H9 (cell line): ENCODE measurements at regions not wholly inside any gene's neighbourhood (a gene's known extent, or its start where the extent isn't known, plus 50 kb on each side); places are given as distances from the start of the nearest gene placed in this dataset.

Experiments used
- DNase-seq: peaks from one replicate; pipeline ENCODE4 v3.0.0-alpha.2; 2017
- H2AFZ ChIP-seq: one replicate; pipeline ENCODE4 v1.6.1; 2013; ENCODE audit warnings: mild to moderate bottlenecking, low read length, control low read depth, moderate library complexity
- H2AK5ac ChIP-seq: 2 replicates; pipeline ENCODE4 v1.6.1; 2013; ENCODE audit warnings: low read length, control low read depth, mixed read lengths; ENCODE audit not compliant: insufficient read length
- H2BK120ac ChIP-seq: one replicate; pipeline ENCODE4 v1.6.1; 2013; ENCODE audit warnings: low read depth, mild to moderate bottlenecking, low read length, control low read depth, inconsistent platforms; ENCODE audit not compliant: poor library complexity, severe bottlenecking
- H2BK12ac ChIP-seq: 2 replicates; pipeline ENCODE4 v1.6.1; 2013; ENCODE audit warnings: low read length, control low read depth, mixed read lengths, low read depth; ENCODE audit not compliant: insufficient read length
- H2BK15ac ChIP-seq: 2 replicates; pipeline ENCODE4 v1.6.1; 2013; ENCODE audit warnings: low read depth, low read length, control low read depth
- H2BK20ac ChIP-seq: one replicate; pipeline ENCODE4 v1.6.1; 2013; ENCODE audit warnings: low read depth, mild to moderate bottlenecking, low read length, control low read depth, inconsistent platforms; ENCODE audit not compliant: poor library complexity, severe bottlenecking
- H2BK5ac ChIP-seq: 2 replicates; pipeline ENCODE4 v1.6.1; 2013; ENCODE audit warnings: low read length, control low read depth, mixed read lengths; ENCODE audit not compliant: insufficient read length
- H3K14ac ChIP-seq: 2 replicates; pipeline ENCODE4 v1.6.1; 2013; ENCODE audit warnings: low read length, control low read depth; ENCODE audit not compliant: insufficient read depth
- H3K18ac ChIP-seq: 2 replicates; pipeline ENCODE4 v1.6.1; 2013; ENCODE audit warnings: low read depth, mild to moderate bottlenecking, mixed read lengths, low read length, control low read depth; ENCODE audit not compliant: insufficient read length
- H3K23ac ChIP-seq: 2 replicates; pipeline ENCODE4 v1.6.1; 2013; ENCODE audit warnings: low read length, control low read depth, mixed read lengths, low read depth; ENCODE audit not compliant: insufficient read length
- H3K23me2 ChIP-seq: 2 replicates; pipeline ENCODE4 v1.6.1; 2013; ENCODE audit warnings: low read depth, mild to moderate bottlenecking, mixed read lengths, low read length, control low read depth; ENCODE audit not compliant: insufficient read length, poor library complexity, severe bottlenecking
- H3K27ac ChIP-seq: 2 replicates; pipeline ENCODE4 v1.5.1; 2013; ENCODE audit warnings: low read length, control low read depth, mixed read lengths, low read depth; ENCODE audit not compliant: insufficient read length
- H3K27me3 ChIP-seq: 2 replicates; pipeline ENCODE4 v1.6.1; 2013; ENCODE audit warnings: low read length, control low read depth, inconsistent platforms; ENCODE audit not compliant: insufficient read depth
- H3K4ac ChIP-seq: 2 replicates; pipeline ENCODE4 v1.6.1; 2013; ENCODE audit warnings: low read depth, mild to moderate bottlenecking, control low read depth, inconsistent platforms, low read length, moderate library complexity
- H3K4me1 ChIP-seq: 2 replicates; pipeline ENCODE4 v1.6.1; 2013; ENCODE audit warnings: low read length, control low read depth, inconsistent platforms; ENCODE audit not compliant: insufficient read depth
- H3K4me2 ChIP-seq: 2 replicates; pipeline ENCODE4 v1.6.1; 2013; ENCODE audit warnings: low read length, control low read depth, mixed read lengths; ENCODE audit not compliant: insufficient read length, insufficient read depth
- H3K56ac ChIP-seq: 2 replicates; pipeline ENCODE4 v1.6.1; 2013; ENCODE audit warnings: low read depth, mild to moderate bottlenecking, mixed read lengths, low read length, control low read depth; ENCODE audit not compliant: insufficient read length
- H3K79me1 ChIP-seq: 2 replicates; pipeline ENCODE4 v1.6.1; 2013; ENCODE audit warnings: low read depth, mild to moderate bottlenecking, moderate library complexity, low read length, control low read depth, inconsistent platforms; ENCODE audit not compliant: insufficient read depth, poor library complexity, severe bottlenecking
- H3K79me2 ChIP-seq: 2 replicates; pipeline ENCODE4 v1.6.1; 2013; ENCODE audit warnings: low read length, control low read depth, inconsistent platforms; ENCODE audit not compliant: insufficient read depth
- H3K9ac ChIP-seq: 2 replicates; pipeline ENCODE4 v1.6.1; 2013; ENCODE audit warnings: low read length, control low read depth, mixed read lengths; ENCODE audit not compliant: insufficient read length; ENCODE audit errors: extremely low read depth
- H3K9me3 ChIP-seq: one replicate; pipeline ENCODE4 v1.6.1; 2013; ENCODE audit warnings: low read depth, low read length, inconsistent platforms; ENCODE audit not compliant: control insufficient read depth
- H3T11ph ChIP-seq: one replicate; pipeline ENCODE4 v1.6.1; 2013; ENCODE audit warnings: mild to moderate bottlenecking, low read length, control low read depth, inconsistent platforms
- H4K20me1 ChIP-seq: one replicate; pipeline ENCODE4 v1.6.1; 2013; ENCODE audit not compliant: control insufficient read depth, insufficient read length, insufficient read depth
- H4K5ac ChIP-seq: 2 replicates; pipeline ENCODE4 v1.6.1; 2013; ENCODE audit warnings: low read depth, mild to moderate bottlenecking, mixed read lengths, low read length, control low read depth; ENCODE audit not compliant: insufficient read length
- H4K8ac ChIP-seq: replicated peaks from 2 replicates; pipeline ENCODE4 v1.6.1; 2013; ENCODE audit warnings: low read length, control low read depth, mixed read lengths, low read depth; ENCODE audit not compliant: insufficient read length
- H4K91ac ChIP-seq: 2 replicates; pipeline ENCODE4 v1.6.1; 2013; ENCODE audit warnings: low read depth, mild to moderate bottlenecking, moderate library complexity, mixed read lengths, low read length, control low read depth; ENCODE audit not compliant: insufficient read length
- H3K27ac Mint-ChIP-seq, 3 experiments: 2 replicates in 2 of 3; 3 replicates in 1 of 3; pipeline ENCODE4 v1.8.0; 2020 to 2021; ENCODE audit warnings: mixed read lengths in 3 of 3, mild to moderate bottlenecking in 1 of 3, moderate library complexity in 1 of 3
- H3K27me3 Mint-ChIP-seq: 2 replicates; pipeline ENCODE4 v1.8.0; 2021; ENCODE audit warnings: low read depth, mild to moderate bottlenecking, moderate library complexity, mixed read lengths
- H3K36me3 Mint-ChIP-seq, 3 experiments: 2 replicates in 2 of 3; 3 replicates in 1 of 3; pipeline ENCODE4 v1.8.0; 2020 to 2021; ENCODE audit warnings: low read depth in 3 of 3, mixed read lengths in 3 of 3; ENCODE audit not compliant: insufficient read depth in 1 of 3
- H3K4me1 Mint-ChIP-seq, 2 experiments: 2 replicates each; pipeline ENCODE4 v1.8.0; 2020; ENCODE audit warnings: mixed read lengths in 2 of 2
- H3K4me3 Mint-ChIP-seq, 2 experiments: 2 replicates in 1 of 2; 3 replicates in 1 of 2; pipeline ENCODE4 v1.8.0; 2020 to 2021; ENCODE audit warnings: mild to moderate bottlenecking in 2 of 2, mixed read lengths in 2 of 2, moderate library complexity in 1 of 2
- H3K9me3 Mint-ChIP-seq, 2 experiments: 2 replicates in 1 of 2; 3 replicates in 1 of 2; pipeline ENCODE4 v1.8.0; 2020; ENCODE audit warnings: mild to moderate bottlenecking in 2 of 2, mixed read lengths in 2 of 2, moderate library complexity in 1 of 2
- CTCF ChIP-seq: fragments of 200-600 bp; sonication (generic); conservative IDR thresholded peaks from 3 replicates; pipeline ENCODE4 v1.8.0; 2021; ENCODE audit warnings: antibody characterized with exemption, mild to moderate bottlenecking
- WGBS: extraction: QIAGEN DNeasy Blood & Tissue Kit; methylation state at CpG from one replicate; pipeline ENCODE4 v1.1.7; 2013; ENCODE audit warnings: missing lambda C conversion rate, low lambda C conversion rate, mixed read lengths; ENCODE audit not compliant: insufficient read length; ENCODE audit errors: extremely low coverage; 5-methylcytosine and 5-hydroxymethylcytosine counted together

GRCh38 chr11:64459609-64460008, 96.1 kb upstream of the SLC22A11 start:
- Histone ChIP-seq H2BK5ac (no peak overlapping the region), H3K23me2 (no peaks in the 10 kb centered on the region), H2BK15ac (no peak overlapping the region), H3K79me1 (no peaks in the 10 kb centered on the region), H2BK12ac (no peak overlapping the region), H3K4me2 (no peak overlapping the region), H3K56ac (no peak overlapping the region), H3T11ph (no peak overlapping the region), H3K9me3 (no peaks in the 10 kb centered on the region), H3K4me1 (no peaks in the 10 kb centered on the region; the same call in 1 of the 2 replicates), H4K20me1 (no peaks in the 10 kb centered on the region), H3K4ac (no peak overlapping the region), H2AFZ (no peak overlapping the region), H3K14ac (no peak overlapping the region), H3K27me3 (no peaks in the 10 kb centered on the region), H3K18ac (no peak overlapping the region), H3K23ac (no peak overlapping the region), H4K91ac (no peak overlapping the region), H3K9ac (no peak overlapping the region), H4K5ac (no peak overlapping the region), H3K27ac (no peak overlapping the region), H4K8ac (no peak overlapping the region), H2AK5ac (no peak overlapping the region), H3K79me2 (no peaks in the 10 kb centered on the region), H2BK120ac (no peak overlapping the region), H2BK20ac (no peak overlapping the region)
- peak overlapping the region in 1 of 3 experiments; percentile 9; a peak in 2 of 7 replicates for H3K27ac Mint-ChIP-seq
- no peak for TF ChIP-seq CTCF
- peaks cover 10 to 17% of the 10 kb centered on the region in 2 experiments for H3K4me1 Mint-ChIP-seq
- no peak for DNase-seq
- H3K4me3 Mint-ChIP-seq = no peak overlapping the region; a peak in 1 of 5 replicates
- peaks cover 28% of the 10 kb centered on the region for H3K27me3 Mint-ChIP-seq
- no peaks in the 10 kb centered on the region for H3K9me3 Mint-ChIP-seq
- no CpG with 5 or more reads among the region's 6 CpGs for WGBS
- no peaks in the 10 kb centered on the region; a peak in 1 of 7 replicates for H3K36me3 Mint-ChIP-seq
